ENCODE measurements at regions not wholly inside any gene's neighbourhood (a gene's known extent, or its start where the extent isn't known, plus 50 kb on each side); places are given as distances from the start of the nearest gene placed in this dataset.

DNA sequence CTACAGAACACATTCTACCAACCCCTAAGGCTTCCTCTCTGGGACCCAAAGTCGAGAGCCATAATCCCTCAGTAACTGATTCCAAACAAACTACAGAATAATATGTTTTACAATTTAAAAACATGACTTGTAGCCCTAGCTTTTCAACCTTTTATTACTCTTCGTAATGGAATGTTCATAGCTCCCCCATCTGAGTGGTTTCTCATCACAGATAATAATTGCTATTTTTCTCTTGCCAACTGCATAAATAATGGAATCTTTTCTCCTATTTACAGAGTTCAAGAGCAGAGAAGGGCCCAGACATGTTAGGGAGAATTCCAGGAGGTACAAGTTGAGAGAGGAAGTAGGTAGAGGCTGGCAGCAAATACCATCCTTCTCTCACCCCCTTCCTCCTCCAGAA, 59.9 kb upstream of the CERS6 start:
- ATAC-seq (no peak), DNase-seq (no peak)
- H3K4me1 ChIP-seq, result no peaks in the 10 kb centered on the region
- H3K27me3 ChIP-seq (ENCODE audit: low read depth), result no peaks in the 10 kb centered on the region
- no peaks in the 10 kb centered on the region for H3K9me3 ChIP-seq
- H3K36me3 ChIP-seq, result no peaks in the 10 kb centered on the region
- intact Hi-C loops (cut with DNase I), result no loop called here
- H3K27ac ChIP-seq, result no peak overlapping the region
- TF ChIP-seq, protein P1, sequence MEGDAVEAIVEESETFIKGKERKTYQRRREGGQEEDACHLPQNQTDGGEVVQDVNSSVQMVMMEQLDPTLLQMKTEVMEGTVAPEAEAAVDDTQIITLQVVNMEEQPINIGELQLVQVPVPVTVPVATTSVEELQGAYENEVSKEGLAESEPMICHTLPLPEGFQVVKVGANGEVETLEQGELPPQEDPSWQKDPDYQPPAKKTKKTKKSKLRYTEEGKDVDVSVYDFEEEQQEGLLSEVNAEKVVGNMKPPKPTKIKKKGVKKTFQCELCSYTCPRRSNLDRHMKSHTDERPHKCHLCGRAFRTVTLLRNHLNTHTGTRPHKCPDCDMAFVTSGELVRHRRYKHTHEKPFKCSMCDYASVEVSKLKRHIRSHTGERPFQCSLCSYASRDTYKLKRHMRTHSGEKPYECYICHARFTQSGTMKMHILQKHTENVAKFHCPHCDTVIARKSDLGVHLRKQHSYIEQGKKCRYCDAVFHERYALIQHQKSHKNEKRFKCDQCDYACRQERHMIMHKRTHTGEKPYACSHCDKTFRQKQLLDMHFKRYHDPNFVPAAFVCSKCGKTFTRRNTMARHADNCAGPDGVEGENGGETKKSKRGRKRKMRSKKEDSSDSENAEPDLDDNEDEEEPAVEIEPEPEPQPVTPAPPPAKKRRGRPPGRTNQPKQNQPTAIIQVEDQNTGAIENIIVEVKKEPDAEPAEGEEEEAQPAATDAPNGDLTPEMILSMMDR (IDR thresholded peaks at IDR 0.05), result no peak
- no peak overlapping the region for H3K4me3 ChIP-seq

DNA sequence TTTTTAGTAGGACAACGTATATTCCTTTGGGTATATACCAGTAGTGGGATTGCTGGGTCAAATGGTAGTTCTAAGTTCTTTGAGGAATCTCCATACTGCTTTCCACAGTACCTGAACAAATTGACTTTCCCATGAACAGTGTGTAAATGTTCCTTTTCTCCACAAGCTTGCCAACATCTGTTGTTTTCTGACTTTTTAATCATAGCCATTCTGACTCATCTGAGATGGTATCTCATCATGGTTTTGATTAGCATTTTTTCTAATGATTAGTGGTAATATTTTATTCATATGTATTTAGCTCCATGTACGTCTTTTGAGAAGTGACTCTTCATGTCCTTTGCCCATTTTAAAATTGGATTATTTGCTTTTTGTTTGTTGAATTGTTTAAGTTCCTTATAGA, 58.4 kb upstream of the CERS6 start:
- H3K36me3 ChIP-seq, result no peaks in the 10 kb centered on the region
- H3K4me3 ChIP-seq, result no peak overlapping the region
- no peaks in the 10 kb centered on the region for H3K27me3 ChIP-seq (ENCODE audit: low read depth)
- no peaks in the 10 kb centered on the region for H3K4me1 ChIP-seq
- intact Hi-C loops (cut with DNase I), result no loop called here
- no peak overlapping the region for H3K27ac ChIP-seq
- ATAC-seq (no peak), DNase-seq (no peak)
- TF ChIP-seq, protein P1 (IDR thresholded peaks at IDR 0.05), result no peak
- H3K9me3 ChIP-seq, result no peaks in the 10 kb centered on the region

DNA sequence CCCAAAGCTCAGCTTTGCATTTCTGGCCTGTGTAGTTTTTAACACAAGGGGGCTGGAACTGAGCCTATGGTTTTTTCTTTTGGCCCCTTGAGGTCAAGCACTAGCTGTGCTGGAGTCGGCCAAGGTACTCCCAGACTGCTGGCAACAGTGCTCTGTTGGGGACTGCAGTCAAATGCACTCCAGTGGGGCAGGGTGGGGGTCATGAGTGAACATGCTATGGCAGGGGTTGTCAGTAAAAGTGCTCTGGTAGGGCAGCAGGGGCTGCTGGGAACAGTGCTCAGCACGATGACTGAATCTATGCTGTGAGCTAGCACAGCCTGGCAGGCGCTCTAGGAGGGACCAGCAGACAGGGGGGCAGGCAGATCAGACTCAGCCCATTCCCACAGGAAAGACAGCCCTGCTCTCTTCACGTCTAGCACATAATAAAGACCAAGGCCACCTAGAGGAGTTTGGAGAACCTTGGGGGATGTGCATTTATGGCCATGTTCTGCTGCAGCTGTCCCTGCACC, 55.0 kb upstream of the CERS6 start:
- Histone ChIP-seq H3K36me3 (no peaks in the 10 kb centered on the region), H3K27me3 (ENCODE audit: low read depth) (no peaks in the 10 kb centered on the region), H3K4me1 (no peaks in the 10 kb centered on the region), H3K9me3 (no peaks in the 10 kb centered on the region), H3K27ac (no peak overlapping the region), H3K4me3 (no peak overlapping the region)
- TF ChIP-seq, protein P1 (IDR thresholded peaks at IDR 0.05), result no peak
- ATAC-seq (no peak), DNase-seq (no peak)
- intact Hi-C loops (cut with DNase I), result no loop called here

GRCh38 chr2:168401771-168402170, 54.3 kb upstream of the CERS6 start:
- Histone ChIP-seq H3K4me3 (no peak overlapping the region), H3K27ac (no peak overlapping the region), H3K27me3 (ENCODE audit: low read depth) (no peaks in the 10 kb centered on the region), H3K4me1 (no peaks in the 10 kb centered on the region), H3K9me3 (no peaks in the 10 kb centered on the region), H3K36me3 (no peaks in the 10 kb centered on the region)
- intact Hi-C loops (cut with DNase I), result no loop called here
- DNase-seq (no peak), ATAC-seq (no peak)
- TF ChIP-seq, protein P1 (IDR thresholded peaks at IDR 0.05), result no peak

DNA sequence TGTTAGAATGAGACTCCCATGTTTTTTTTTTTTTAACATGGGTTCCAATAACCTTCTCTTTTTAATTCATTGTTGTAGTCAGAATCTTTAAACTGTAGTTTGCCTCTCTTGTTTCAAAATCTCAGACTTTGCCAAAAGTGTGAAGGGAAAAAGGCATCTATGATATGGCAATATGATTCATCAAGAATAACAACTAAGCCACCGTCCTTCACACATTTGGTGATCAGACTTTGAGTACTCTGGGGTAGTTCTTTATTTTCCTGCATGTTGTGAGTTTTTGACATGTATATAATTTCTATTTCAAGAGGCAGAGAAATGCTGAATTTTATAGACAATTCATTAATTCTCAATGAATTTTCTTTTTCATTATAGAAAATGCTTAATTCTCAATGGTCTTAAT, 53.5 kb upstream of the CERS6 start:
- intact Hi-C loops (cut with DNase I), result no loop called here
- no peak for ATAC-seq
- Histone ChIP-seq H3K4me3 (no peak overlapping the region), H3K36me3 (no peaks in the 10 kb centered on the region), H3K27me3 (ENCODE audit: low read depth) (no peaks in the 10 kb centered on the region), H3K4me1 (no peaks in the 10 kb centered on the region), H3K9me3 (no peaks in the 10 kb centered on the region), H3K27ac (no peak overlapping the region)
- no peak for DNase-seq
- TF ChIP-seq, protein P1 (IDR thresholded peaks at IDR 0.05), result no peak

GRCh38 chr2:168403736-168404135, 52.3 kb upstream of the CERS6 start:
- Histone ChIP-seq H3K4me3 (no peak overlapping the region), H3K9me3 (no peaks in the 10 kb centered on the region), H3K27me3 (ENCODE audit: low read depth) (no peaks in the 10 kb centered on the region), H3K36me3 (no peaks in the 10 kb centered on the region), H3K27ac (no peak overlapping the region), H3K4me1 (no peaks in the 10 kb centered on the region)
- TF ChIP-seq, protein P1 (IDR thresholded peaks at IDR 0.05), result no peak
- DNase-seq, result no peak
- ATAC-seq, result no peak
- intact Hi-C loops (cut with DNase I), result no loop called here
